WTC11 (cell line): ENCODE measurements at regions not wholly inside any gene's neighbourhood (a gene's known extent, or its start where the extent isn't known, plus 50 kb on each side); places are given as distances from the start of the nearest gene placed in this dataset.

ENCODE experiments used
- ATAC-seq: fragments of 200-7000 bp; cut with Tn5 transposase; 2 replicates; pipeline ENCODE4 v1.10.0; 2021; ENCODE audit warnings: mild to moderate bottlenecking, moderate library complexity
- CTCF ChIA-PET: fragments of 300-600 bp; sonication (Branson Sonifier 250); formaldehyde crosslinking; loops from one replicate; lab custom pipeline; 2021; ENCODE audit warnings: antibody characterized with exemption; lab: Charles Lee
- POLR2A ChIA-PET: fragments of 350-600 bp; sonication (Branson Sonifier 250); formaldehyde crosslinking; loops from one replicate; lab custom pipeline; 2021; ENCODE audit warnings: antibody characterized with exemption; lab: Charles Lee
- DNase-seq: peaks from one replicate; pipeline ENCODE4 v3.0.0; 2021; ENCODE audit warnings: low spot score
- H3K27ac Mint-ChIP-seq: 2 replicates; pipeline ENCODE4 v1.8.0; 2021; ENCODE audit warnings: mixed read lengths
- H3K27me3 Mint-ChIP-seq: 2 replicates; pipeline ENCODE4 v1.8.0; 2021; ENCODE audit warnings: low read depth, mild to moderate bottlenecking, moderate library complexity, mixed read lengths
- H3K36me3 Mint-ChIP-seq: 2 replicates; pipeline ENCODE4 v1.8.0; 2021; ENCODE audit warnings: mixed read lengths
- H3K4me1 Mint-ChIP-seq: 2 replicates; pipeline ENCODE4 v1.8.0; 2022; ENCODE audit warnings: mixed read lengths
- H3K4me3 Mint-ChIP-seq: 2 replicates; pipeline ENCODE4 v1.8.0; 2021; ENCODE audit warnings: mild to moderate bottlenecking, moderate library complexity, mixed read lengths
- H3K9me3 Mint-ChIP-seq: 2 replicates; pipeline ENCODE4 v1.8.0; 2021; ENCODE audit warnings: mixed read lengths
- EMX1 ChIP-seq: fragments of 250-450 bp; sonication (Bioruptor Pico); IDR thresholded peaks from 2 replicates; pipeline ENCODE4 v1.8.0; 2021; ENCODE audit warnings: mild to moderate bottlenecking
- FOXK1 ChIP-seq: sonication (generic); formaldehyde crosslinking; IDR thresholded peaks from 2 replicates; pipeline ENCODE4 v1.8.0; 2022; ENCODE audit warnings: mild to moderate bottlenecking, moderate library complexity, missing genetic modification reagents
- GABPB1 ChIP-seq: sonication (generic); formaldehyde crosslinking; IDR thresholded peaks from 2 replicates; pipeline ENCODE4 v1.8.1; 2023; ENCODE audit warnings: mild to moderate bottlenecking, missing genetic modification reagents
- GRHL2 ChIP-seq: fragments of 250-450 bp; sonication (Bioruptor Pico); IDR thresholded peaks from 2 replicates; pipeline ENCODE4 v1.8.0; 2022; ENCODE audit warnings: mild to moderate bottlenecking, moderate library complexity; ENCODE audit not compliant: insufficient replicate concordance, severe bottlenecking
- KAT7 ChIP-seq: sonication (generic); formaldehyde crosslinking; IDR thresholded peaks from 2 replicates; pipeline ENCODE4 v1.8.1; 2023; ENCODE audit warnings: missing genetic modification reagents, mild to moderate bottlenecking, borderline replicate concordance
- NR1H2 ChIP-seq: sonication (generic); formaldehyde crosslinking; IDR thresholded peaks from 2 replicates; pipeline ENCODE4 v1.9.0; 2021; ENCODE audit warnings: mild to moderate bottlenecking, moderate library complexity, missing genetic modification reagents
- OVOL2 ChIP-seq: fragments of 250-450 bp; sonication (Bioruptor Pico); IDR thresholded peaks from 2 replicates; pipeline ENCODE4 v1.9.0; 2021; ENCODE audit warnings: mild to moderate bottlenecking, borderline replicate concordance
- SMAD3 ChIP-seq: sonication (generic); formaldehyde crosslinking; IDR thresholded peaks from 2 replicates; pipeline ENCODE4 v1.8.0; 2022; ENCODE audit warnings: missing genetic modification reagents, mild to moderate bottlenecking, borderline replicate concordance
- ZBTB21 ChIP-seq: sonication (generic); formaldehyde crosslinking; IDR thresholded peaks from 2 replicates; pipeline ENCODE4 v1.8.1; 2023; ENCODE audit warnings: mild to moderate bottlenecking, missing genetic modification reagents, borderline replicate concordance
- ZNF138 ChIP-seq: sonication (generic); formaldehyde crosslinking; conservative IDR thresholded peaks from 2 replicates; pipeline ENCODE4 v1.8.1; 2022; ENCODE audit warnings: mild to moderate bottlenecking, moderate library complexity, missing genetic modification reagents
- TF ChIP-seq, protein P1 (sequence below): sonication (generic); formaldehyde crosslinking; IDR thresholded peaks from 2 replicates; pipeline ENCODE4 v1.8.1; 2023; ENCODE audit warnings: mild to moderate bottlenecking, missing genetic modification reagents, moderate library complexity
- TF ChIP-seq, protein P2 (sequence below): sonication (generic); formaldehyde crosslinking; IDR thresholded peaks from 2 replicates; pipeline ENCODE4 v1.8.0; 2023; ENCODE audit warnings: missing genetic modification reagents, mild to moderate bottlenecking, borderline replicate concordance
- TF ChIP-seq, protein P3 (sequence below): sonication (generic); formaldehyde crosslinking; IDR thresholded peaks from 2 replicates; pipeline ENCODE4 v1.8.0; 2022; ENCODE audit warnings: mild to moderate bottlenecking, missing genetic modification reagents
- TF ChIP-seq, protein P4 (sequence below): sonication (generic); formaldehyde crosslinking; conservative IDR thresholded peaks from 2 replicates; pipeline ENCODE4 v1.8.1; 2022; ENCODE audit warnings: mild to moderate bottlenecking, missing genetic modification reagents
- TF ChIP-seq, protein P5 (sequence below): sonication (generic); formaldehyde crosslinking; IDR thresholded peaks from 2 replicates; pipeline ENCODE4 v1.8.0; 2022; ENCODE audit warnings: missing genetic modification reagents

DNA sequence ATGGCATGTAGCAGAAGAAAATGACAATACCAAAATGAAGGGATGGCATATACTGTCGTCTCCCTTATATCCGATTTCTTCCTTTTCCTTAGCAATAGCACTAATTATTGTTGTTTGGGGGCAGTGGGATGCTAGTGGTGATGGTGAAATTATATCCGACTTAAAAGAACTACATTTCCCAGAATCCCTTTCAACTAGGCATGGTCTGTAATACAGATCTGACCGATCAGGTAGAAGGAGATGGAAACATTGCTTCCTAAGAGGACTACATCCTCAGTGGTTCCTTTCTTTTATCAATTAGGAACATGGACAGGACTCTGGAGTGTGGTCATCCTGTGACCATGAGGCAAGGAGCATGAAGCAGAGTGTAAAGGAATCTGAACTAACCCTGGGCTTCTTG is 532.6 kb downstream of the CBLN4 start:
- peaks cover 66% of the 10 kb centered on the region for H3K36me3 Mint-ChIP-seq
- POLR2A ChIA-PET = no interaction called here
- H3K4me1 Mint-ChIP-seq = no peaks in the 10 kb centered on the region
- no peak for DNase-seq
- H3K4me3 Mint-ChIP-seq = no peak overlapping the region
- TF ChIP-seq ZNF138 (CRISPR knock-in tag) (no peak), FOXK1 (CRISPR knock-in tag) (no peak), SMAD3 (CRISPR knock-in tag) (no peak), EMX1 (CRISPR knock-in tag) (no peak), ZBTB21 (CRISPR knock-in tag) (no peak), KAT7 (no peak), GRHL2 (CRISPR knock-in tag) (no peak)
- TF ChIP-seq, protein P1, sequence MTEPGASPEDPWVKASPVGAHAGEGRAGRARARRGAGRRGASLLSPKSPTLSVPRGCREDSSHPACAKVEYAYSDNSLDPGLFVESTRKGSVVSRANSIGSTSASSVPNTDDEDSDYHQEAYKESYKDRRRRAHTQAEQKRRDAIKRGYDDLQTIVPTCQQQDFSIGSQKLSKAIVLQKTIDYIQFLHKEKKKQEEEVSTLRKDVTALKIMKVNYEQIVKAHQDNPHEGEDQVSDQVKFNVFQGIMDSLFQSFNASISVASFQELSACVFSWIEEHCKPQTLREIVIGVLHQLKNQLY (CRISPR knock-in tag) = no peak
- TF ChIP-seq, protein P2, sequence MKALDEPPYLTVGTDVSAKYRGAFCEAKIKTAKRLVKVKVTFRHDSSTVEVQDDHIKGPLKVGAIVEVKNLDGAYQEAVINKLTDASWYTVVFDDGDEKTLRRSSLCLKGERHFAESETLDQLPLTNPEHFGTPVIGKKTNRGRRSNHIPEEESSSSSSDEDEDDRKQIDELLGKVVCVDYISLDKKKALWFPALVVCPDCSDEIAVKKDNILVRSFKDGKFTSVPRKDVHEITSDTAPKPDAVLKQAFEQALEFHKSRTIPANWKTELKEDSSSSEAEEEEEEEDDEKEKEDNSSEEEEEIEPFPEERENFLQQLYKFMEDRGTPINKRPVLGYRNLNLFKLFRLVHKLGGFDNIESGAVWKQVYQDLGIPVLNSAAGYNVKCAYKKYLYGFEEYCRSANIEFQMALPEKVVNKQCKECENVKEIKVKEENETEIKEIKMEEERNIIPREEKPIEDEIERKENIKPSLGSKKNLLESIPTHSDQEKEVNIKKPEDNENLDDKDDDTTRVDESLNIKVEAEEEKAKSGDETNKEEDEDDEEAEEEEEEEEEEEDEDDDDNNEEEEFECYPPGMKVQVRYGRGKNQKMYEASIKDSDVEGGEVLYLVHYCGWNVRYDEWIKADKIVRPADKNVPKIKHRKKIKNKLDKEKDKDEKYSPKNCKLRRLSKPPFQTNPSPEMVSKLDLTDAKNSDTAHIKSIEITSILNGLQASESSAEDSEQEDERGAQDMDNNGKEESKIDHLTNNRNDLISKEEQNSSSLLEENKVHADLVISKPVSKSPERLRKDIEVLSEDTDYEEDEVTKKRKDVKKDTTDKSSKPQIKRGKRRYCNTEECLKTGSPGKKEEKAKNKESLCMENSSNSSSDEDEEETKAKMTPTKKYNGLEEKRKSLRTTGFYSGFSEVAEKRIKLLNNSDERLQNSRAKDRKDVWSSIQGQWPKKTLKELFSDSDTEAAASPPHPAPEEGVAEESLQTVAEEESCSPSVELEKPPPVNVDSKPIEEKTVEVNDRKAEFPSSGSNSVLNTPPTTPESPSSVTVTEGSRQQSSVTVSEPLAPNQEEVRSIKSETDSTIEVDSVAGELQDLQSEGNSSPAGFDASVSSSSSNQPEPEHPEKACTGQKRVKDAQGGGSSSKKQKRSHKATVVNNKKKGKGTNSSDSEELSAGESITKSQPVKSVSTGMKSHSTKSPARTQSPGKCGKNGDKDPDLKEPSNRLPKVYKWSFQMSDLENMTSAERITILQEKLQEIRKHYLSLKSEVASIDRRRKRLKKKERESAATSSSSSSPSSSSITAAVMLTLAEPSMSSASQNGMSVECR (CRISPR knock-in tag) = no peak
- TF ChIP-seq, protein P3, sequence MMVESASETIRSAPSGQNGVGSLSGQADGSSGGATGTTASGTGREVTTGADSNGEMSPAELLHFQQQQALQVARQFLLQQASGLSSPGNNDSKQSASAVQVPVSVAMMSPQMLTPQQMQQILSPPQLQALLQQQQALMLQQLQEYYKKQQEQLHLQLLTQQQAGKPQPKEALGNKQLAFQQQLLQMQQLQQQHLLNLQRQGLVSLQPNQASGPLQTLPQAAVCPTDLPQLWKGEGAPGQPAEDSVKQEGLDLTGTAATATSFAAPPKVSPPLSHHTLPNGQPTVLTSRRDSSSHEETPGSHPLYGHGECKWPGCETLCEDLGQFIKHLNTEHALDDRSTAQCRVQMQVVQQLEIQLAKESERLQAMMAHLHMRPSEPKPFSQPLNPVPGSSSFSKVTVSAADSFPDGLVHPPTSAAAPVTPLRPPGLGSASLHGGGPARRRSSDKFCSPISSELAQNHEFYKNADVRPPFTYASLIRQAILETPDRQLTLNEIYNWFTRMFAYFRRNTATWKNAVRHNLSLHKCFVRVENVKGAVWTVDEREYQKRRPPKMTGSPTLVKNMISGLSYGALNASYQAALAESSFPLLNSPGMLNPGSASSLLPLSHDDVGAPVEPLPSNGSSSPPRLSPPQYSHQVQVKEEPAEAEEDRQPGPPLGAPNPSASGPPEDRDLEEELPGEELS (CRISPR knock-in tag) = no peak
- TF ChIP-seq, all 79 proteins: peak for 0
- CTCF ChIA-PET = no interaction called here
- Mint-ChIP-seq H3K27me3 (peaks cover 9% of the 10 kb centered on the region), H3K9me3 (peaks cover 73% of the 10 kb centered on the region), H3K27ac (no peak overlapping the region)
- ATAC-seq = no peak

DNA sequence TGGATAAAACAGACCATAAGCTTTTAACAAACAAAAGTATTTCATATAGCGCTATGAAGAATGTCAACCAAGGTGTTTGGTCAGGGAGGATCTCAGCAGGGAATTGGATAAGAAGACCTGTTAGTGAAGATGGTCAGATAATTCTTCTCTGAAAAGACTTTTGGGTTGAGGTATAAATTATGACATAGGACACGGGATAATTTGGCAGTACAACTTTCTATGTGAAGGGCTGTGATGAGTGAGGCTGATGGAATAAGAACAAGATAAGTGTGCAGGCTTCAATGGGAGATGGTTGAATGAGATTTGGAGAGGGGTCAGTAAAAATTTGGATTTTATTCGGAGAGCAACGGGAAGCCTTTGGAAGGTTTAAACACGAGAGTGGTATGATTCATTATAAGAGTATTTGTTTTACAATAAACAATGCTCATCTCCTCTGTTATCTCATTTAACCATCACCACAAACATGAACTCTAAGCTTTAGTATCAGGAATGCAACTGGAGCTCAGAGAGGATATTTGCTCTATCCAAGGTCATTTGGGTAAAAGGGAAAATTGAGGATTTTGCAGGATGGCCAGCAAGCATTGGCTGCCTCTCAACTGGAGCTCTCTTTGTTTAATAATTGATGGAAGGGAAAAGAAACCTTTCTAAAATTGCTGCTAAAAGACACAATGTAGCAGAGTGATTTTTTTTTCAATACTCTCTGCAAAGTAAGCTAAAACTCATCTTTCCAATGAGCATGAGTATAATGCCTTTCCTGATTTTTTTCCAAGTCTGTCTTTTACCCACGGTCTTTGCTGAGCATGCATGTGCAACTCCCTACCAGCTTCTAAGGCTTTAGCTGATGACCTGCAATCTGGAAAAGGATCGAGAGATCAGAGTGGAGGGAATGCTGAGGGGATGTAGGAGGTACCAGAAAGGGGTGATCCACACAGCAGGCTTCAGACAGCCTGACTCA is 534.0 kb downstream of the CBLN4 start:
- CTCF ChIA-PET = no interaction called here
- peaks cover 9% of the 10 kb centered on the region for H3K27me3 Mint-ChIP-seq
- no peak for ATAC-seq

More for the DNA sequence above, 534.0 kb downstream of the CBLN4 start:
- Mint-ChIP-seq H3K27ac (no peak overlapping the region), H3K36me3 (peaks cover 65% of the 10 kb centered on the region), H3K4me1 (no peaks in the 10 kb centered on the region), H3K4me3 (no peak overlapping the region)
- POLR2A ChIA-PET = no interaction called here
- no peak for DNase-seq
- TF ChIP-seq KAT7 (no peak), NR1H2 (no peak), GABPB1 (CRISPR knock-in tag) (0 out of 2 replicates have a peak, but pooled peaks have one; percentile 1), ZBTB21 (CRISPR knock-in tag) (no peak), OVOL2 (CRISPR knock-in tag) (no peak)
- TF ChIP-seq, protein P4, sequence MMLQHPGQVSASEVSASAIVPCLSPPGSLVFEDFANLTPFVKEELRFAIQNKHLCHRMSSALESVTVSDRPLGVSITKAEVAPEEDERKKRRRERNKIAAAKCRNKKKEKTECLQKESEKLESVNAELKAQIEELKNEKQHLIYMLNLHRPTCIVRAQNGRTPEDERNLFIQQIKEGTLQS (CRISPR knock-in tag) = no peak
- TF ChIP-seq, protein P1 (CRISPR knock-in tag) = no peak
- TF ChIP-seq, protein P5, sequence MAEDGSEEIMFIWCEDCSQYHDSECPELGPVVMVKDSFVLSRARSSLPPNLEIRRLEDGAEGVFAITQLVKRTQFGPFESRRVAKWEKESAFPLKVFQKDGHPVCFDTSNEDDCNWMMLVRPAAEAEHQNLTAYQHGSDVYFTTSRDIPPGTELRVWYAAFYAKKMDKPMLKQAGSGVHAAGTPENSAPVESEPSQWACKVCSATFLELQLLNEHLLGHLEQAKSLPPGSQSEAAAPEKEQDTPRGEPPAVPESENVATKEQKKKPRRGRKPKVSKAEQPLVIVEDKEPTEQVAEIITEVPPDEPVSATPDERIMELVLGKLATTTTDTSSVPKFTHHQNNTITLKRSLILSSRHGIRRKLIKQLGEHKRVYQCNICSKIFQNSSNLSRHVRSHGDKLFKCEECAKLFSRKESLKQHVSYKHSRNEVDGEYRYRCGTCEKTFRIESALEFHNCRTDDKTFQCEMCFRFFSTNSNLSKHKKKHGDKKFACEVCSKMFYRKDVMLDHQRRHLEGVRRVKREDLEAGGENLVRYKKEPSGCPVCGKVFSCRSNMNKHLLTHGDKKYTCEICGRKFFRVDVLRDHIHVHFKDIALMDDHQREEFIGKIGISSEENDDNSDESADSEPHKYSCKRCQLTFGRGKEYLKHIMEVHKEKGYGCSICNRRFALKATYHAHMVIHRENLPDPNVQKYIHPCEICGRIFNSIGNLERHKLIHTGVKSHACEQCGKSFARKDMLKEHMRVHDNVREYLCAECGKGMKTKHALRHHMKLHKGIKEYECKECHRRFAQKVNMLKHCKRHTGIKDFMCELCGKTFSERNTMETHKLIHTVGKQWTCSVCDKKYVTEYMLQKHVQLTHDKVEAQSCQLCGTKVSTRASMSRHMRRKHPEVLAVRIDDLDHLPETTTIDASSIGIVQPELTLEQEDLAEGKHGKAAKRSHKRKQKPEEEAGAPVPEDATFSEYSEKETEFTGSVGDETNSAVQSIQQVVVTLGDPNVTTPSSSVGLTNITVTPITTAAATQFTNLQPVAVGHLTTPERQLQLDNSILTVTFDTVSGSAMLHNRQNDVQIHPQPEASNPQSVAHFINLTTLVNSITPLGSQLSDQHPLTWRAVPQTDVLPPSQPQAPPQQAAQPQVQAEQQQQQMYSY = no peak
- TF ChIP-seq, all 79 proteins: peak for 1
- peaks cover 75% of the 10 kb centered on the region for H3K9me3 Mint-ChIP-seq
